HepG2 (cell line): ENCODE measurements at regions not wholly inside any gene's neighbourhood (a gene's known extent, or its start where the extent isn't known, plus 50 kb on each side); places are given as distances from the start of the nearest gene placed in this dataset.

Source experiments
- MEF2D ChIP-seq: sonication (generic); formaldehyde crosslinking; IDR thresholded peaks from 2 replicates; pipeline ENCODE4 v1.5.1; 2020; ENCODE audit warnings: mild to moderate bottlenecking, missing genetic modification reagents
- MEIS1 ChIP-seq: sonication (generic); formaldehyde crosslinking; IDR thresholded peaks from 2 replicates; pipeline ENCODE4 v1.9.0; 2021; ENCODE audit warnings: mild to moderate bottlenecking, missing genetic modification reagents, moderate library complexity, borderline replicate concordance
- ZHX2 ChIP-seq, 2 experiments: sonication (generic) in 1 of 2; formaldehyde crosslinking in 1 of 2; IDR thresholded peaks; 2 replicates each; pipeline versions ENCODE4 v1.6.1 to v1.9.0; 2014 to 2022; ENCODE audit warnings: antibody characterized with exemption in 1 of 2, borderline replicate concordance in 1 of 2, inconsistent platforms in 1 of 2, low read depth in 1 of 2, missing genetic modification reagents in 1 of 2
- TF ChIP-seq, protein P1 (sequence below): sonication (generic); formaldehyde crosslinking; IDR thresholded peaks from 2 replicates; pipeline ENCODE4 v1.5.1; 2020; ENCODE audit warnings: missing genetic modification reagents, mild to moderate bottlenecking, borderline replicate concordance

DNA sequence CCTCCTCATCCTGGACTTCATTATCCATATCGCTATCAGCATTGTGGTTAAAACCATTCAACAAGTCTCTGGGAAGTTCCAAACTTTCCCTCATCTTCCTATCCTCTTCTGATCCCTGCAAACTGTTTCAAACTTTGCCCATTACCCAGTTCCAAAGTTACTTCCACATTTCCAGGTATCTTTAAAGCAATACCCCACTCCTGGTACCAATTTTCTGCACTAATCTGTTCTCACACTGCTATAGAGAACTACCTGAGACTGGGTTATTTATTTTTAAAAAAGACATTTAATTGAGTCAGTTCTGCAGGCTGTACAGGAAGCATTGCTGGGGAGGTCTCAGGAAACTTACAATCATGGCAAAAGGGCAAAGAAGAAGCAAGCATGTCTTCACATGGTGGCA, 147.3 kb downstream of the ARL4A start (continued):
- TF ChIP-seq ZHX2 (IDR thresholded peaks at IDR 0.05; ENCODE audit: low read depth) (no peak), ZHX2 (CRISPR knock-in tag; IDR thresholded peaks at IDR 0.05; ENCODE audit: borderline replicate concordance) (no peak), MEIS1 (no peak), MEF2D (no peak)
- TF ChIP-seq, protein P1, sequence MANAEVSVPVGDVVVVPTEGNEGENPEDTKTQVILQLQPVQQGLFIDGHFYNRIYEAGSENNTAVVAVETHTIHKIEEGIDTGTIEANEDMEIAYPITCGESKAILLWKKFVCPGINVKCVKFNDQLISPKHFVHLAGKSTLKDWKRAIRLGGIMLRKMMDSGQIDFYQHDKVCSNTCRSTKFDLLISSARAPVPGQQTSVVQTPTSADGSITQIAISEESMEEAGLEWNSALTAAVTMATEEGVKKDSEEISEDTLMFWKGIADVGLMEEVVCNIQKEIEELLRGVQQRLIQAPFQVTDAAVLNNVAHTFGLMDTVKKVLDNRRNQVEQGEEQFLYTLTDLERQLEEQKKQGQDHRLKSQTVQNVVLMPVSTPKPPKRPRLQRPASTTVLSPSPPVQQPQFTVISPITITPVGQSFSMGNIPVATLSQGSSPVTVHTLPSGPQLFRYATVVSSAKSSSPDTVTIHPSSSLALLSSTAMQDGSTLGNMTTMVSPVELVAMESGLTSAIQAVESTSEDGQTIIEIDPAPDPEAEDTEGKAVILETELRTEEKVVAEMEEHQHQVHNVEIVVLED (CRISPR knock-in tag): no peak
